ENCODE measurements at regions not wholly inside any gene's neighbourhood (a gene's known extent, or its start where the extent isn't known, plus 50 kb on each side); places are given as distances from the start of the nearest gene placed in this dataset.

DNA sequence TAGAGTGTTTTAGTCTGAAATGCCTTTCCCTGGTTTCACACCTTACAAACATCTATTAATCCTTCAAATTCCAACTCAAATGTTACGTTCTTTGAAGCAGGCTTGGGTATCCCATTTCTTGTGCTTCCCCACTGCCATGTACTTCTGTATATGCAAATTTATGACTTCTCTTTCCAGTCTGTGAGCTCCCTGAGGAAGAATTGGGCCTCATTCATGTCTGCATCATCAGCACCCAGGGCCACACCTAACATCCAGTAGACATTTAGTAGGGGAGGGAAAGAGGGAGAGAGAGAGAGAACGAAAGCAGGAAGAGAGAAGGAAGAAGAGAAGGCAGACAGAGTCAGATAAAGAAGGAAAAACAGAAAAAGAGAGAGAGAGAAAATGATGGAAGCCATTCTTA, 53.3 kb upstream of the KY start:
- Histone ChIP-seq H3K27ac (ENCODE audit: low read depth in 1 of 2, low read length in 2 of 2) (no peak overlapping the region), H3K36me3 (ENCODE audit: control insufficient read depth in 1 of 2, insufficient read depth in 2 of 2, low read length in 1 of 2) (no peaks in the 10 kb centered on the region), H3K4me1 (ENCODE audit: control insufficient read depth in 1 of 2, insufficient read depth in 2 of 2, low read length in 2 of 2) (no peaks in the 10 kb centered on the region), H3K9me3 (ENCODE audit: control insufficient read depth, low read length) (no peaks in the 10 kb centered on the region), H3K27me3 (ENCODE audit: control insufficient read depth in 1 of 2, insufficient read depth in 2 of 2, low read length in 1 of 2) (no peaks in the 10 kb centered on the region), H3K4me3 (ENCODE audit: low read length in 2 of 2) (no peak overlapping the region)
- intact Hi-C loops (cut with DNase I) = no loop called here
- ATAC-seq (ENCODE audit: low FRiP score) = no peak
- WGBS, 2 donors = 82 to 89% methylated on average over 2 of the region's 2 CpGs
- DNase-seq = no peak

GRCh38 chr3:134704556-134704955, 53.7 kb upstream of the KY start:
- intact Hi-C loops (cut with DNase I) = no loop called here
- no peak overlapping the region for H3K4me3 ChIP-seq (ENCODE audit: low read length in 2 of 2)
- no peak overlapping the region for H3K27ac ChIP-seq (ENCODE audit: low read depth in 1 of 2, low read length in 2 of 2)
- no peaks in the 10 kb centered on the region for H3K9me3 ChIP-seq (ENCODE audit: control insufficient read depth, low read length)
- 88 to 94% methylated on average over 1 of the region's 1 CpG for WGBS, 2 donors
- no peak for DNase-seq
- H3K27me3 ChIP-seq (ENCODE audit: control insufficient read depth in 1 of 2, insufficient read depth in 2 of 2, low read length in 1 of 2) = no peaks in the 10 kb centered on the region
- H3K4me1 ChIP-seq (ENCODE audit: control insufficient read depth in 1 of 2, insufficient read depth in 2 of 2, low read length in 2 of 2) = no peaks in the 10 kb centered on the region
- H3K36me3 ChIP-seq (ENCODE audit: control insufficient read depth in 1 of 2, insufficient read depth in 2 of 2, low read length in 1 of 2) = no peaks in the 10 kb centered on the region
- ATAC-seq (ENCODE audit: low FRiP score) = no peak

DNA sequence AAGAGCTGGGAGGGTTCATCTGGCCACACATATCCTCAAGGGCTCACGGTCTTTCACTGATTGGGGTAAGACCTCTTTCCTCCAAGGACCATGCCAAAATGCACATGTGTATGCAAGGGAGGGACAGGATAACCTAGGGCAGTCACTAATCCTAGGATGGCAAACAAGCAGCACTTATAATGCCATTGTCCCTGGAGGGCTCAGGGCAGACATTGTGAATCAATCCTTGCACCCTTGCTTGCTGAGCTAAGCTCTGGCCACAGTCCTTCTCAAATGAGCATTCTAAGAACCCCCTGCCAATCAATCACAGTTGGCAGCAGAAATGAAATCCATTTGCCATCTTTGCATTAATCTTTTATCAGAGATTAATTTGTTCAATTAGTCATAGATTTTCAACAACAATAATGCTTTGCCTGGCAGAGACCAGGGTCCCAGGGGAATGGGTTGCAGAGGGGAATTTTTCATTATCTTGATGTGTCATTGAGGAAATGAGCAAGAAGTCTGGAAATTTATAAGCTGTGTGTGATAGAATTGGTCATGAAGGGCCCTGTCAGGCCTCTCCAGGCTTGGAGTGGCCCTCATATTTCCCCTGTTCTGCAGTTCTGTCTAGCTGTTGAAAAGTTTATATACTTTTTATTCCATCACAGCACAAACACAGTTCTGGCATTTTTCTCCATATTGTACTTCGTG, 57.2 kb upstream of the KY start:
- no peak overlapping the region for H3K4me3 ChIP-seq (ENCODE audit: low read length in 2 of 2)
- intact Hi-C loops (cut with DNase I) = no loop called here
- H3K27me3 ChIP-seq (ENCODE audit: control insufficient read depth in 1 of 2, insufficient read depth in 2 of 2, low read length in 1 of 2) = no peaks in the 10 kb centered on the region
- no peak for DNase-seq
- no peak overlapping the region for H3K27ac ChIP-seq (ENCODE audit: low read depth in 1 of 2, low read length in 2 of 2)
- no peaks in the 10 kb centered on the region for H3K36me3 ChIP-seq (ENCODE audit: control insufficient read depth in 1 of 2, insufficient read depth in 2 of 2, low read length in 1 of 2)
- 44 to 47% methylated on average over 2 of the region's 2 CpGs for WGBS, 2 donors
- no peaks in the 10 kb centered on the region for H3K4me1 ChIP-seq (ENCODE audit: control insufficient read depth in 1 of 2, insufficient read depth in 2 of 2, low read length in 2 of 2)
- ATAC-seq (ENCODE audit: low FRiP score) = no peak
- no peaks in the 10 kb centered on the region for H3K9me3 ChIP-seq (ENCODE audit: control insufficient read depth, low read length)

GRCh38 chr3:134708671-134709070, 57.8 kb upstream of the KY start:
- Histone ChIP-seq H3K27ac (ENCODE audit: low read depth in 1 of 2, low read length in 2 of 2) (no peak overlapping the region), H3K4me1 (ENCODE audit: control insufficient read depth in 1 of 2, insufficient read depth in 2 of 2, low read length in 2 of 2) (no peaks in the 10 kb centered on the region), H3K27me3 (ENCODE audit: control insufficient read depth in 1 of 2, insufficient read depth in 2 of 2, low read length in 1 of 2) (no peaks in the 10 kb centered on the region), H3K4me3 (ENCODE audit: low read length in 2 of 2) (no peak overlapping the region), H3K36me3 (ENCODE audit: control insufficient read depth in 1 of 2, insufficient read depth in 2 of 2, low read length in 1 of 2) (no peaks in the 10 kb centered on the region), H3K9me3 (ENCODE audit: control insufficient read depth, low read length) (no peaks in the 10 kb centered on the region)
- ATAC-seq (ENCODE audit: low FRiP score) (no peak), DNase-seq (no peak)
- intact Hi-C loops (cut with DNase I) = no loop called here
- 72 to 84% methylated on average over 2 of the region's 2 CpGs for WGBS, 2 donors

- WGBS, 2 donors = 84 to 85% methylated on average over 2 of the region's 2 CpGs
- Histone ChIP-seq H3K36me3 (ENCODE audit: control insufficient read depth in 1 of 2, insufficient read depth in 2 of 2, low read length in 1 of 2) (no peaks in the 10 kb centered on the region), H3K4me1 (ENCODE audit: control insufficient read depth in 1 of 2, insufficient read depth in 2 of 2, low read length in 2 of 2) (no peaks in the 10 kb centered on the region), H3K4me3 (ENCODE audit: low read length in 2 of 2) (no peak overlapping the region), H3K27ac (ENCODE audit: low read depth in 1 of 2, low read length in 2 of 2) (no peak overlapping the region), H3K27me3 (ENCODE audit: control insufficient read depth in 1 of 2, insufficient read depth in 2 of 2, low read length in 1 of 2) (no peaks in the 10 kb centered on the region), H3K9me3 (ENCODE audit: control insufficient read depth, low read length) (no peaks in the 10 kb centered on the region)
- intact Hi-C loops (cut with DNase I) = no loop called here
- DNase-seq = no peak
- ATAC-seq (ENCODE audit: low FRiP score) = no peak
These were observed 58.3 kb upstream of the KY start for GRCh38 chr3:134709076-134709475.

DNA sequence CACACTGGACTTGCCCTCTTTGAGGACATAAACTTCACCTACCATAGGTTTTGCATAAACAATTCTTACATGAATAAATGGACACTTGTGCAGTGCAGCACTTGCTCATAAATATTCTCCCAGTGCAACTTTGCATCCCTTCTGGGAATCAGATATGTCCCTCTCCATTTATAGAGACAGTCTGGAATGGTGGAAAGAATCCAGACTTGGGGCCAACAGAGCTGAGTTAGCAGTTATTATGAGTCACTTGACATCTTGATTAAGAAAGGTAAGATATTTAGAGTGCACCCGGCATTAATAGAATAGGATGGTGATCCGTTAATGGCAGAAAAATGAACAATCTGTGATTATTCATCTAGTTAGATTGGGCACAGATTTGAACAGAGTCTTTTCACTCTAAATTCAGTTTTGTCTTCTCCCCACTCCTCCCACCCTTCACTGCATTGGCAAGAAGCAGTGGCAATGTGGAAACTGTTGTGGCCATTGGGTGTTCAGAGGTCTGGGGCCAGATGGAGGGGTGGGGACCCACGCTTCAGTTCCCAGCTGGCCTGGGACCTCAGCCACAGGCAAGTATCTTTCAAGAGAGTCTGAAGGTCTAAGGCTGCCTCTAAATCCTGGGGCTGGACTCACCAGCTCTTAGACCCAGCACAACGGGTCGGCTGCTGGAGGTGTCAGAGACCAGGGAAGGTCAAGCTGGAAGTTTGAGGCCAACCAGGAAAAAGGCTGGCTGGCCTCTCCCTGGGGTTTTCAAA, 58.9 kb upstream of the KY start:
- H3K36me3 ChIP-seq (ENCODE audit: control insufficient read depth in 1 of 2, insufficient read depth in 2 of 2, low read length in 1 of 2) = no peaks in the 10 kb centered on the region
- no peak overlapping the region for H3K27ac ChIP-seq (ENCODE audit: low read depth in 1 of 2, low read length in 2 of 2)
- DNase-seq (no peak), ATAC-seq (ENCODE audit: low FRiP score) (peak; percentile 28)
- H3K9me3 ChIP-seq (ENCODE audit: control insufficient read depth, low read length) = no peaks in the 10 kb centered on the region
- intact Hi-C loops (cut with DNase I) = no loop called here
- no peaks in the 10 kb centered on the region for H3K4me1 ChIP-seq (ENCODE audit: control insufficient read depth in 1 of 2, insufficient read depth in 2 of 2, low read length in 2 of 2)
- no peak overlapping the region for H3K4me3 ChIP-seq (ENCODE audit: low read length in 2 of 2)
- H3K27me3 ChIP-seq (ENCODE audit: control insufficient read depth in 1 of 2, insufficient read depth in 2 of 2, low read length in 1 of 2) = no peaks in the 10 kb centered on the region
- whole genome bisulfite sequencing, 2 donors = 28% methylated on average over 5 of the region's 5 CpGs

- WGBS, 2 donors = 70 to 71% methylated on average over 6 of the region's 6 CpGs
- Histone ChIP-seq H3K27me3 (ENCODE audit: control insufficient read depth in 1 of 2, insufficient read depth in 2 of 2, low read length in 1 of 2) (no peaks in the 10 kb centered on the region), H3K27ac (ENCODE audit: low read depth in 1 of 2, low read length in 2 of 2) (no peak overlapping the region), H3K9me3 (ENCODE audit: control insufficient read depth, low read length) (no peaks in the 10 kb centered on the region), H3K36me3 (ENCODE audit: control insufficient read depth in 1 of 2, insufficient read depth in 2 of 2, low read length in 1 of 2) (no peaks in the 10 kb centered on the region), H3K4me3 (ENCODE audit: low read length in 2 of 2) (no peak overlapping the region), H3K4me1 (ENCODE audit: control insufficient read depth in 1 of 2, insufficient read depth in 2 of 2, low read length in 2 of 2) (no peaks in the 10 kb centered on the region)
- DNase-seq = no peak
- no peak for ATAC-seq (ENCODE audit: low FRiP score)
- intact Hi-C loops (cut with DNase I) = no loop called here
These were observed 59.5 kb upstream of the KY start for GRCh38 chr3:134710313-134710680.

GRCh38 chr3:134711284-134711683, 60.5 kb upstream of the KY start:
- H3K4me1 ChIP-seq (ENCODE audit: control insufficient read depth in 1 of 2, insufficient read depth in 2 of 2, low read length in 2 of 2) = no peaks in the 10 kb centered on the region
- DNase-seq = no peak
- WGBS, 2 donors = 94 to 97% methylated on average over 1 of the region's 1 CpG
- no peak overlapping the region for H3K27ac ChIP-seq (ENCODE audit: low read depth in 1 of 2, low read length in 2 of 2)
- H3K27me3 ChIP-seq (ENCODE audit: control insufficient read depth in 1 of 2, insufficient read depth in 2 of 2, low read length in 1 of 2) = no peaks in the 10 kb centered on the region
- no peak overlapping the region for H3K4me3 ChIP-seq (ENCODE audit: low read length in 2 of 2)
- no peaks in the 10 kb centered on the region for H3K9me3 ChIP-seq (ENCODE audit: control insufficient read depth, low read length)
- no peaks in the 10 kb centered on the region for H3K36me3 ChIP-seq (ENCODE audit: control insufficient read depth in 1 of 2, insufficient read depth in 2 of 2, low read length in 1 of 2)
- no peak for ATAC-seq (ENCODE audit: low FRiP score)
- intact Hi-C loops (cut with DNase I) = no loop called here

DNA sequence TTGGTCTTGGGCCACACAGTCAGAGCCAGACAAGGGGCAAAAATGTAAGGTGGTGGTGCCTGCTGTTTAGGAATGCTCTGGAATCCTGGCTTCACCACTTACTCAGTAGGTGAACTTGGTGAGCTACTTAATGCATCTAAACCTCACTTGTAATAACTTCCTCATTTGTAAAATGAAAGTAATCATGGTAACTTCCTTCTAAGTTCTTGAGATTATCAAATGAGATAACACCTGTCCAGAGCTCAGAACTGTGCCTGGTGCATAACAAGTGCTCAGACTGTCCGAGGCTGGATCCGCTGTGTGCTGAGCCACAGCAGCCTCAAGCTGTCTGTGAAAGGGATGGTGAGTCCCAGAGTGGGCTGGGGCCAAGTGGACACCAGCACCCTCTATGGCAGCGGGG, 62.8 kb upstream of the KY start:
- no peak overlapping the region for H3K27ac ChIP-seq (ENCODE audit: low read depth in 1 of 2, low read length in 2 of 2)
- no peaks in the 10 kb centered on the region for H3K9me3 ChIP-seq (ENCODE audit: control insufficient read depth, low read length)
- ATAC-seq (ENCODE audit: low FRiP score) = no peak
- WGBS, 2 donors = 94 to 95% methylated on average over 3 of the region's 3 CpGs
- H3K4me3 ChIP-seq (ENCODE audit: low read length in 2 of 2) = no peak overlapping the region
- H3K36me3 ChIP-seq (ENCODE audit: control insufficient read depth in 1 of 2, insufficient read depth in 2 of 2, low read length in 1 of 2) = no peaks in the 10 kb centered on the region
- intact Hi-C loops (cut with DNase I) = no loop called here
- no peak for DNase-seq
- H3K27me3 ChIP-seq (ENCODE audit: control insufficient read depth in 1 of 2, insufficient read depth in 2 of 2, low read length in 1 of 2) = no peaks in the 10 kb centered on the region
- no peaks in the 10 kb centered on the region for H3K4me1 ChIP-seq (ENCODE audit: control insufficient read depth in 1 of 2, insufficient read depth in 2 of 2, low read length in 2 of 2)
